ENCODE measurements at regions not wholly inside any gene's neighbourhood (a gene's known extent, or its start where the extent isn't known, plus 50 kb on each side); places are given as distances from the start of the nearest gene placed in this dataset.

DNA sequence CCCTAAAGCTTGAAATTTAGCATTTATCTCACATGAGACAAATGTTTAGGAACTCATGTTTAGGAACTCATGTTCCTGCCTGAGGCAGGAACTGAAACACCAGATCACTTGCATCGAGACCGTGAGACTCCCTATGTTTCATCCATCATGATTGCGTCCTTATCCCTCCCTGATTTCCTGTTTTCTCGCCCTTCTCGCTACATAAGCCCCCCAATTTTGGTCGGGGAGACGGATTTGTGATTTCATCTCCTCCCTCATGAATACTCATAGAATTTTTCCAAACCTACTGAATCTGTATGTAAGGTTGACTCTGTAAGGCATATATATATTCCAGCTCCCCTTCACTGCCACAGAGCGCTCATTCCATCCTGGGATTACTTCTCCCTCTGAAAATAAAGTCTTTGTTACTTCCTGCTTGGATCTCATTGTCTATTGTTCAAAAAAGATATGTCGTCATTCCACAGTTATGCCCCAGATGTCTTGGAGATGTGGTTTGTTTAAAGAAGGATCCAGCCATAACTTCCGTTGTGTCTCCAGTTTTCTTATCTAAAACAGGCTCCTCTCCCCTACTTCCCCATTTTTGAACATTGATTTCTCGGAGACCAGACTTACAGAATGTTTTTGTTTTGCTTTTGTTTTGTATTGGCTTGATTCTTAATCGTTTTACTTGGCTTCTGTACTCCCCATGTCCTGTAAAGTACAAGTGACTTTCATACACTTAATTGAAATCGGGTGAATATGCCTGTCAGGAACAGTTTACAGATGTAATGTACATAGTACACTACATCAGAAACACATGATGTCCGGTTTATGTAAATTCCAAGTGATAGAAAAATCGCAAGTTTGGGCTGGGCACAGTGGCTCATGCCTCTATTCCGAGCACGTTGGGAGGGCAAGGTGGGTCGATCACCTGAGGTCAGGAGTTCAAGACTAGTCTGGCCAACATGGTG, 118.7 kb downstream of the HFE start:
- TF ChIP-seq EZH2 (IDR thresholded peaks at IDR 0.05; ENCODE audit: low read depth): no peak
- TF ChIP-seq, protein P1, sequence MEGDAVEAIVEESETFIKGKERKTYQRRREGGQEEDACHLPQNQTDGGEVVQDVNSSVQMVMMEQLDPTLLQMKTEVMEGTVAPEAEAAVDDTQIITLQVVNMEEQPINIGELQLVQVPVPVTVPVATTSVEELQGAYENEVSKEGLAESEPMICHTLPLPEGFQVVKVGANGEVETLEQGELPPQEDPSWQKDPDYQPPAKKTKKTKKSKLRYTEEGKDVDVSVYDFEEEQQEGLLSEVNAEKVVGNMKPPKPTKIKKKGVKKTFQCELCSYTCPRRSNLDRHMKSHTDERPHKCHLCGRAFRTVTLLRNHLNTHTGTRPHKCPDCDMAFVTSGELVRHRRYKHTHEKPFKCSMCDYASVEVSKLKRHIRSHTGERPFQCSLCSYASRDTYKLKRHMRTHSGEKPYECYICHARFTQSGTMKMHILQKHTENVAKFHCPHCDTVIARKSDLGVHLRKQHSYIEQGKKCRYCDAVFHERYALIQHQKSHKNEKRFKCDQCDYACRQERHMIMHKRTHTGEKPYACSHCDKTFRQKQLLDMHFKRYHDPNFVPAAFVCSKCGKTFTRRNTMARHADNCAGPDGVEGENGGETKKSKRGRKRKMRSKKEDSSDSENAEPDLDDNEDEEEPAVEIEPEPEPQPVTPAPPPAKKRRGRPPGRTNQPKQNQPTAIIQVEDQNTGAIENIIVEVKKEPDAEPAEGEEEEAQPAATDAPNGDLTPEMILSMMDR (conservative IDR thresholded peaks at IDR 0.05): no peak
